HCT116 (cell line): ENCODE measurements at regions not wholly inside any gene's neighbourhood (a gene's known extent, or its start where the extent isn't known, plus 50 kb on each side); places are given as distances from the start of the nearest gene placed in this dataset.

ENCODE experiments used
- ATAC-seq: fragments of 200-7000 bp; cut with Tn5 transposase; 2 replicates; pipeline ENCODE4 v1.9.1; 2020; ENCODE audit warnings: mild to moderate bottlenecking, moderate library complexity
- BruUV-seq: library from RNA; stranded (reverse); fragments of 400-500 nt; replicated peaks from 2 replicates; lab custom pipeline; 2021; lab: Mats Ljungman, UMichigan
- CTCF ChIA-PET: fragments of 300-600 bp; sonication (Branson Sonifier 250); formaldehyde crosslinking; loops from one replicate; lab custom pipeline; 2021; ENCODE audit warnings: antibody characterized with exemption; lab: Charles Lee
- POLR2A ChIA-PET: fragments of 300-600, 350-600 bp; sonication (Branson Sonifier 250); formaldehyde crosslinking; loops from one replicate; lab custom pipeline; 2021; ENCODE audit warnings: antibody characterized with exemption; lab: Charles Lee
- RAD21 ChIA-PET, 2 experiments: fragments of 300-600 bp; sonication (Branson Sonifier 250); formaldehyde crosslinking; loops; one replicate each; lab custom pipeline; 2023; ENCODE audit warnings: low total read pairs in 2 of 2; ENCODE audit not compliant: uncharacterized antibody in 2 of 2, unreplicated experiment in 2 of 2, low non-redundant PET in 1 of 2; lab: Charles Lee
- DNase-seq: peaks from one replicate; pipeline ENCODE4 v3.0.0-alpha.2; 2010; ENCODE audit warnings: low read depth, low spot score
- H2AFZ ChIP-seq: fragments of 200-600 bp; shearing (Covaris generic), sonication (generic); 2 replicates; pipeline ENCODE4 v1.6.1; 2017; ENCODE audit warnings: low read depth, mixed run types, mixed read lengths, antibody characterized with exemption, low read length; ENCODE audit not compliant: poor library complexity, severe bottlenecking
- H3K27ac ChIP-seq: 2 replicates; pipeline ENCODE4 v1.5.1; 2012; ENCODE audit warnings: low read depth, low read length
- H3K27me3 ChIP-seq: fragments of 200-600 bp; sonication (generic); 2 replicates; pipeline ENCODE4 v1.6.1; 2016; ENCODE audit warnings: mixed run types, low read length, mixed read lengths; ENCODE audit not compliant: insufficient read depth
- H3K36me3 ChIP-seq, 2 experiments: fragments of 200-500 bp in 1 of 2; fragments of 200-600 bp in 1 of 2; sonication (Bioruptor generic) in 1 of 2; sonication (generic) in 1 of 2; 2 replicates each; pipeline versions ENCODE4 v1.5.1 to v1.6.1; 2014 to 2016; ENCODE audit warnings: low read length in 2 of 2, inconsistent platforms in 1 of 2, mixed read lengths in 1 of 2, mixed run types in 1 of 2; ENCODE audit not compliant: insufficient read depth in 2 of 2, control insufficient read depth in 1 of 2
- H3K4me1 ChIP-seq, 2 experiments: fragments of 200-600 bp in 1 of 2; sonication (generic) in 1 of 2; 2 replicates each; pipeline versions ENCODE4 v1.5.1 to v1.6.1; 2012 to 2017; ENCODE audit warnings: low read length in 2 of 2, inconsistent platforms in 1 of 2, mild to moderate bottlenecking in 1 of 2, mixed read lengths in 1 of 2, mixed run types in 1 of 2, moderate library complexity in 1 of 2; ENCODE audit not compliant: insufficient read depth in 2 of 2, control insufficient read depth in 1 of 2
- H3K4me2 ChIP-seq: fragments of 200-600 bp; sonication (generic); 2 replicates; pipeline ENCODE4 v1.6.1; 2017; ENCODE audit warnings: mixed run types, low read length, mixed read lengths
- H3K4me3 ChIP-seq, 2 experiments: fragments of 200-600 bp in 1 of 2; sonication (generic) in 1 of 2; replicated peaks in 1 of 2; 2 replicates each; pipeline ENCODE4 v1.5.1; 2011 to 2016; ENCODE audit warnings: low read length in 2 of 2, control low read depth in 1 of 2, low read depth in 1 of 2, mild to moderate bottlenecking in 1 of 2, mixed read lengths in 1 of 2, mixed run types in 1 of 2
- H3K79me2 ChIP-seq: fragments of 200-600 bp; sonication (generic); 2 replicates; pipeline ENCODE4 v1.6.1; 2017; ENCODE audit warnings: mild to moderate bottlenecking, mixed run types, low read length, moderate library complexity, mixed read lengths; ENCODE audit not compliant: insufficient read depth
- H3K9ac ChIP-seq: fragments of 200-600 bp; sonication (generic); 2 replicates; pipeline ENCODE4 v1.6.1; 2016; ENCODE audit warnings: low read length, mixed read lengths
- H3K9me2 ChIP-seq: fragments of 200-600 bp; sonication (generic), shearing (Covaris generic); 2 replicates; pipeline ENCODE4 v1.6.1; 2017; ENCODE audit warnings: mixed run types, mild to moderate bottlenecking, moderate library complexity; ENCODE audit not compliant: insufficient read depth
- H3K9me3 ChIP-seq, 2 experiments: fragments of 200-500 bp in 1 of 2; fragments of 200-600 bp in 1 of 2; sonication (Bioruptor generic) in 1 of 2; sonication (generic) in 1 of 2; 2 replicates each; pipeline ENCODE4 v1.6.1; 2014 to 2017; ENCODE audit warnings: low read length in 2 of 2, mixed read lengths in 2 of 2, inconsistent platforms in 1 of 2, low read depth in 1 of 2, mild to moderate bottlenecking in 1 of 2, mixed run types in 1 of 2, moderate library complexity in 1 of 2; ENCODE audit not compliant: control insufficient read depth in 1 of 2, insufficient read depth in 1 of 2
- H4K20me1 ChIP-seq: fragments of 200-600 bp; sonication (generic), shearing (Covaris generic); 2 replicates; pipeline ENCODE4 v1.6.1; 2017; ENCODE audit warnings: mixed run types, mild to moderate bottlenecking, moderate library complexity; ENCODE audit not compliant: insufficient read depth
- ATF3 ChIP-seq: IDR thresholded peaks from 2 replicates; pipeline ENCODE4 v1.6.1; 2012
- CEBPB ChIP-seq: IDR thresholded peaks from 2 replicates; pipeline ENCODE4 v1.6.1; 2012; ENCODE audit warnings: low read depth
- CTCF ChIP-seq, 3 experiments: fragments of 200-600 bp in 1 of 3; sonication (generic) in 1 of 3; IDR thresholded peaks in 2 of 3; conservative IDR thresholded peaks in 1 of 3; 2 replicates each; pipeline ENCODE4 v1.5.1; 2012 to 2017; ENCODE audit warnings: low read depth in 2 of 3, low read length in 2 of 3, antibody characterized with exemption in 1 of 3, borderline replicate concordance in 1 of 3, control low read depth in 1 of 3, mild to moderate bottlenecking in 1 of 3, mixed read lengths in 1 of 3, mixed run types in 1 of 3, moderate library complexity in 1 of 3; ENCODE audit not compliant: insufficient read depth in 1 of 3
- ELF1 ChIP-seq: IDR thresholded peaks from 2 replicates; pipeline ENCODE4 v1.6.1; 2012; ENCODE audit warnings: low read depth, borderline replicate concordance
- EZH2 ChIP-seq: fragments of 200-600 bp; sonication (generic); IDR thresholded peaks from 2 replicates; pipeline ENCODE4 v1.6.1; 2017; ENCODE audit warnings: antibody characterized with exemption, mixed run types
- EZH2phosphoT487 ChIP-seq: fragments of 200-600 bp; IDR thresholded peaks from 2 replicates; pipeline ENCODE4 v1.6.1; 2018; ENCODE audit warnings: antibody characterized with exemption, borderline replicate concordance
- FOSL1 ChIP-seq: IDR thresholded peaks from 2 replicates; pipeline ENCODE4 v1.6.1; 2012; ENCODE audit warnings: low read depth
- JUND ChIP-seq: IDR thresholded peaks from 2 replicates; pipeline ENCODE4 v1.6.1; 2012
- RAD21 ChIP-seq: IDR thresholded peaks from 2 replicates; pipeline ENCODE4 v1.6.1; 2012; ENCODE audit warnings: low read depth, mild to moderate bottlenecking
- SP1 ChIP-seq: IDR thresholded peaks from 2 replicates; pipeline ENCODE4 v1.6.1; 2012; ENCODE audit warnings: low read depth
- SRF ChIP-seq: IDR thresholded peaks from 2 replicates; pipeline ENCODE4 v1.6.1; 2012; ENCODE audit warnings: low read depth
- YY1 ChIP-seq: IDR thresholded peaks from 2 replicates; pipeline ENCODE4 v1.6.1; 2011; ENCODE audit warnings: low read length, low read depth, moderate library complexity, mild to moderate bottlenecking; ENCODE audit not compliant: insufficient replicate concordance; ENCODE audit errors: extremely low read depth
- ZFX ChIP-seq: fragments of 450-650 bp; IDR thresholded peaks from 2 replicates; pipeline ENCODE4 v1.6.1; 2017
- ZNF274 ChIP-seq: fragments of 200-500 bp; sonication (Bioruptor generic); IDR thresholded peaks from 2 replicates; pipeline ENCODE4 v1.6.1; 2014; ENCODE audit warnings: mild to moderate bottlenecking, low read depth, low read length, inconsistent platforms
- intact Hi-C: fragments of 100-400 bp; cut with micrococcal nuclease; formaldehyde crosslinking; loops from 2 replicates; pipeline ENCODE4 v1.10.0; 2022
- TF ChIP-seq, protein P1 (sequence below): IDR thresholded peaks from 2 replicates; pipeline ENCODE4 v1.6.1; 2012
- TF ChIP-seq, protein P2 (sequence below): IDR thresholded peaks from 2 replicates; pipeline ENCODE4 v1.6.1; 2012; ENCODE audit warnings: low read depth

GRCh38 chr18:28363124-28363523 lies 186.2 kb upstream of the CDH2 start:
- no TSS peak for BruUV-seq
- intact Hi-C loops: no loop called here
- CTCF ChIA-PET: no interaction called here

GRCh38 chr18:28359176-28359575 lies 182.2 kb upstream of the CDH2 start:
- Histone ChIP-seq H3K9me2 (no peaks in the 10 kb centered on the region), H3K36me3 (no peaks in the 10 kb centered on the region), H3K27ac (no peak overlapping the region), H3K4me1 (no peaks in the 10 kb centered on the region), H3K9ac (no peak overlapping the region), H2AFZ (no peak overlapping the region), H3K4me2 (no peak overlapping the region), H3K27me3 (no peaks in the 10 kb centered on the region), H3K9me3 (no peaks in the 10 kb centered on the region), H3K4me3 (no peak overlapping the region), H3K79me2 (no peaks in the 10 kb centered on the region)
- no TSS peak for BruUV-seq
- intact Hi-C loops: no loop called here
- ChIA-PET RAD21 (no interaction called here), POLR2A (no interaction called here), CTCF (no interaction called here)
- ATAC-seq: no peak
- DNase-seq: no peak
- TF ChIP-seq ATF3 (no peak), SRF (no peak), RAD21 (no peak), CEBPB (no peak), EZH2phosphoT487 (no peak), ZFX (no peak), FOSL1 (no peak), ELF1 (no peak), JUND (no peak), SP1 (no peak), YY1 (no peak), ZNF274 (no peak), CTCF (IDR thresholded peaks at IDR 0.05 in 2 of 3, conservative IDR thresholded peaks at IDR 0.05 in 1 of 3; ENCODE audit: borderline replicate concordance in 1 of 3, insufficient read depth in 1 of 3, low read depth in 2 of 3, low read length in 2 of 3) (no peak), EZH2 (no peak)
- TF ChIP-seq, protein P1, sequence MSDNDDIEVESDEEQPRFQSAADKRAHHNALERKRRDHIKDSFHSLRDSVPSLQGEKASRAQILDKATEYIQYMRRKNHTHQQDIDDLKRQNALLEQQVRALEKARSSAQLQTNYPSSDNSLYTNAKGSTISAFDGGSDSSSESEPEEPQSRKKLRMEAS: no peak
- TF ChIP-seq, protein P2, sequence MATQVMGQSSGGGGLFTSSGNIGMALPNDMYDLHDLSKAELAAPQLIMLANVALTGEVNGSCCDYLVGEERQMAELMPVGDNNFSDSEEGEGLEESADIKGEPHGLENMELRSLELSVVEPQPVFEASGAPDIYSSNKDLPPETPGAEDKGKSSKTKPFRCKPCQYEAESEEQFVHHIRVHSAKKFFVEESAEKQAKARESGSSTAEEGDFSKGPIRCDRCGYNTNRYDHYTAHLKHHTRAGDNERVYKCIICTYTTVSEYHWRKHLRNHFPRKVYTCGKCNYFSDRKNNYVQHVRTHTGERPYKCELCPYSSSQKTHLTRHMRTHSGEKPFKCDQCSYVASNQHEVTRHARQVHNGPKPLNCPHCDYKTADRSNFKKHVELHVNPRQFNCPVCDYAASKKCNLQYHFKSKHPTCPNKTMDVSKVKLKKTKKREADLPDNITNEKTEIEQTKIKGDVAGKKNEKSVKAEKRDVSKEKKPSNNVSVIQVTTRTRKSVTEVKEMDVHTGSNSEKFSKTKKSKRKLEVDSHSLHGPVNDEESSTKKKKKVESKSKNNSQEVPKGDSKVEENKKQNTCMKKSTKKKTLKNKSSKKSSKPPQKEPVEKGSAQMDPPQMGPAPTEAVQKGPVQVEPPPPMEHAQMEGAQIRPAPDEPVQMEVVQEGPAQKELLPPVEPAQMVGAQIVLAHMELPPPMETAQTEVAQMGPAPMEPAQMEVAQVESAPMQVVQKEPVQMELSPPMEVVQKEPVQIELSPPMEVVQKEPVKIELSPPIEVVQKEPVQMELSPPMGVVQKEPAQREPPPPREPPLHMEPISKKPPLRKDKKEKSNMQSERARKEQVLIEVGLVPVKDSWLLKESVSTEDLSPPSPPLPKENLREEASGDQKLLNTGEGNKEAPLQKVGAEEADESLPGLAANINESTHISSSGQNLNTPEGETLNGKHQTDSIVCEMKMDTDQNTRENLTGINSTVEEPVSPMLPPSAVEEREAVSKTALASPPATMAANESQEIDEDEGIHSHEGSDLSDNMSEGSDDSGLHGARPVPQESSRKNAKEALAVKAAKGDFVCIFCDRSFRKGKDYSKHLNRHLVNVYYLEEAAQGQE: no peak
- TF ChIP-seq, all 23 proteins: peak for 0
- H4K20me1 ChIP-seq: no peaks in the 10 kb centered on the region

More at GRCh38 chr18:28363124-28363523, 186.2 kb upstream of the CDH2 start:
- Histone ChIP-seq H3K4me2 (no peak overlapping the region), H3K36me3 (no peaks in the 10 kb centered on the region), H4K20me1 (no peaks in the 10 kb centered on the region), H3K4me3 (no peak overlapping the region), H3K9me3 (no peaks in the 10 kb centered on the region), H3K79me2 (no peaks in the 10 kb centered on the region)
- RAD21 ChIA-PET: no interaction called here
- TF ChIP-seq EZH2 (no peak), CEBPB (no peak)
- TF ChIP-seq, all 23 proteins: peak for 0
- Histone ChIP-seq H3K9me2 (no peaks in the 10 kb centered on the region), H3K4me1 (peaks cover 0 to 3% of the 10 kb centered on the region in 2 experiments; a peak in 1 of 4 replicates), H3K27me3 (no peaks in the 10 kb centered on the region), H2AFZ (no peak overlapping the region), H3K9ac (no peak overlapping the region), H3K27ac (no peak overlapping the region)
- POLR2A ChIA-PET: no interaction called here
- ATAC-seq: no peak
- DNase-seq: no peak
